ENCODE measurements at regions not wholly inside any gene's neighbourhood (a gene's known extent, or its start where the extent isn't known, plus 50 kb on each side); places are given as distances from the start of the nearest gene placed in this dataset.

DNA sequence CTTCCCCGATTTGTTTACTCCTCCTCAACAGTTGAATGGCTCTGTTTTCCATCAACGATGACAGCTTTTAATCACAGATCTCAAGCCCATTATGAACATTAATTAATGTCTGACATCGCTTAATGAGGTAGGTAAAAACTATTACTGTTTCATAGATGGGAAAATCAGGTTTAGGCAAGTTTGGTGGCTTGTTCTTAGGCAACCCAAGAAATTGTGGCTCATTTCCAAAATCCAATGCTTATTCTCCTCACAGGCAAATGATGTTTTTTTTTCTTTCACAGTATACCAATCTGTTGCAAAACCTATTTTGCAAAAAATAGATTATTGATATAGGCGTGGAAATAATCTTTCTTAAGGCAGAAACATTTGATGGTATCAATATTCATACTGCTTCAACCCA is 70.8 kb upstream of the CHD1 start (continued):
- TF ChIP-seq FOSL1 (IDR thresholded peaks at IDR 0.05; ENCODE audit: insufficient read depth, low read depth, low read length) (no peak), MAFK (IDR thresholded peaks at IDR 0.05; ENCODE audit: low read depth, low read length) (no peak)

Data from H1 (cell line).